ENCODE measurements at regions not wholly inside any gene's neighbourhood (a gene's known extent, or its start where the extent isn't known, plus 50 kb on each side); places are given as distances from the start of the nearest gene placed in this dataset.

DNA sequence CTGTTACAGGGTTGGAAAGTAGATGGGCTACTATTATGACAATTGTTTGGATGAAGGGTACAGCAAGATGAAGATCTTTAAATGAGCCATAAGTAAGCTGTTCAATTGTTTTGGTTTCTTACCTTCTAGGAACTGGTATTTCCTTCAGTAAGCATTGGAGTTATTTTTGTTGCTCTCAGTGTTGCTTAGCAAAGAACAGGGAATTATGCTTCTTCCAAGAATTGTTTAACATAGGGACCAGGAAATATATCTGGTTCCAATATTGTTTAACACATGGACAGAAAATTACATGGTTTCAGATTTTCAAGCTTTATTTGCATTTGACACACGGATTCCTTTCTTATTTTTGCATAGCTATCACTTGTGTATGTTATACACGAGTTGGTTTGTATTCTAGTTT, 1999.0 kb downstream of the ARAP2 start:
- Mint-ChIP-seq H3K4me3 (ENCODE audit: unreplicated experiment) (no peak overlapping the region), H3K36me3 (ENCODE audit: low read depth, unreplicated experiment) (no peaks in the 10 kb centered on the region), H3K27me3 (ENCODE audit: unreplicated experiment) (no peaks in the 10 kb centered on the region), H3K4me1 (ENCODE audit: unreplicated experiment) (peaks cover 2% of the 10 kb centered on the region), H3K9me3 (ENCODE audit: unreplicated experiment) (no peaks in the 10 kb centered on the region), H3K27ac (ENCODE audit: unreplicated experiment) (no peak overlapping the region)
- no peak for DNase-seq (ENCODE audit: low spot score)
- TF ChIP-seq, protein P1, sequence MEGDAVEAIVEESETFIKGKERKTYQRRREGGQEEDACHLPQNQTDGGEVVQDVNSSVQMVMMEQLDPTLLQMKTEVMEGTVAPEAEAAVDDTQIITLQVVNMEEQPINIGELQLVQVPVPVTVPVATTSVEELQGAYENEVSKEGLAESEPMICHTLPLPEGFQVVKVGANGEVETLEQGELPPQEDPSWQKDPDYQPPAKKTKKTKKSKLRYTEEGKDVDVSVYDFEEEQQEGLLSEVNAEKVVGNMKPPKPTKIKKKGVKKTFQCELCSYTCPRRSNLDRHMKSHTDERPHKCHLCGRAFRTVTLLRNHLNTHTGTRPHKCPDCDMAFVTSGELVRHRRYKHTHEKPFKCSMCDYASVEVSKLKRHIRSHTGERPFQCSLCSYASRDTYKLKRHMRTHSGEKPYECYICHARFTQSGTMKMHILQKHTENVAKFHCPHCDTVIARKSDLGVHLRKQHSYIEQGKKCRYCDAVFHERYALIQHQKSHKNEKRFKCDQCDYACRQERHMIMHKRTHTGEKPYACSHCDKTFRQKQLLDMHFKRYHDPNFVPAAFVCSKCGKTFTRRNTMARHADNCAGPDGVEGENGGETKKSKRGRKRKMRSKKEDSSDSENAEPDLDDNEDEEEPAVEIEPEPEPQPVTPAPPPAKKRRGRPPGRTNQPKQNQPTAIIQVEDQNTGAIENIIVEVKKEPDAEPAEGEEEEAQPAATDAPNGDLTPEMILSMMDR (IDR thresholded peaks at IDR 0.05; ENCODE audit: unreplicated experiment), result no peak

DNA sequence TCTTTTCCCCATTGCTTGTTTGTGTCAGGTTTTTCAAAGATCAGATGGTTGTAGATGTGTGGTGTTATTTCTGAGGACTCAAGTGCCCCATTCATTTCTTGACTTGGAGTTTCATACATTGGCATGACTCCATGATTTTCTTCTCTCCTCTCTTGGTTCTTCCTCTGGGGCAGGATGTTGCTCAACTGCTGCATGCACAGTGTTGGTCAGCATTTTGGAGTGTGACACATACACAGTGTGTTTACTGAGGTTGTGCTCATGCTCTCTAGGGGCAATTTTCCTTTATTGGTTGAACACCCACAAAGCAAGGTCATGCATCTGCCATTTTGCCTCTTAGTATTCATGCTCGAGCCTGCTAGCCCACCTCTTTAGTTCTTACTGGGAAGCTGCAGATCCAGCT, 1993.8 kb downstream of the ARAP2 start:
- Mint-ChIP-seq H3K4me3 (ENCODE audit: unreplicated experiment) (no peak overlapping the region), H3K36me3 (ENCODE audit: low read depth, unreplicated experiment) (no peaks in the 10 kb centered on the region)
- TF ChIP-seq, protein P1 (IDR thresholded peaks at IDR 0.05; ENCODE audit: unreplicated experiment), result no peak

GRCh38 chr4:34253239-34253638, 1991.1 kb downstream of the ARAP2 start:
- Mint-ChIP-seq H3K9me3 (ENCODE audit: unreplicated experiment) (no peaks in the 10 kb centered on the region), H3K27ac (ENCODE audit: unreplicated experiment) (no peak overlapping the region), H3K36me3 (ENCODE audit: low read depth, unreplicated experiment) (no peaks in the 10 kb centered on the region), H3K4me1 (ENCODE audit: unreplicated experiment) (no peaks in the 10 kb centered on the region), H3K4me3 (ENCODE audit: unreplicated experiment) (no peak overlapping the region), H3K27me3 (ENCODE audit: unreplicated experiment) (peaks cover 2% of the 10 kb centered on the region)
- DNase-seq (ENCODE audit: low spot score), result no peak
- TF ChIP-seq, protein P1 (IDR thresholded peaks at IDR 0.05; ENCODE audit: unreplicated experiment), result no peak

More for the DNA sequence above, 1993.8 kb downstream of the ARAP2 start:
- no peak for DNase-seq (ENCODE audit: low spot score)
- Mint-ChIP-seq H3K27ac (ENCODE audit: unreplicated experiment) (no peak overlapping the region), H3K27me3 (ENCODE audit: unreplicated experiment) (no peaks in the 10 kb centered on the region), H3K4me1 (ENCODE audit: unreplicated experiment) (no peaks in the 10 kb centered on the region), H3K9me3 (ENCODE audit: unreplicated experiment) (no peaks in the 10 kb centered on the region)

DNA sequence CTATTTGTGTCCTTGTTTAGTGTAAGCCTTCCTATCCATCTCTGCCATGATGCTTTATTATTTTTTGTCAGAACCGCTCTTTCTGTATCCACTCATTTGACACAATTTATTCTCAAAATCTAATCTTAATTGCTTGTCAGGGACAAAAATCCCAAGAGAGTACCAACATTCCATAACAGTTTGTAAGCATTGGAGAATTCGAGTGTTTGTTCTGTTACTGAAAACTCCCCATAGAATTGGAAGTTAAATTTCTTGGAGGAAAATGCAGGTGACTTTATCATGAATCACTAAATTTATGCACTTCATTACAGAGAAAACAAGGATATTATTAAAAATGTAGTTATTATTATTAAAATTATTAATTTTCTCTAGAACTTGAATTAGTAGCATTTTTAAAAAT, 1986.1 kb downstream of the ARAP2 start:
- DNase-seq (ENCODE audit: low spot score), result no peak
- Mint-ChIP-seq H3K36me3 (ENCODE audit: low read depth, unreplicated experiment) (no peaks in the 10 kb centered on the region), H3K4me1 (ENCODE audit: unreplicated experiment) (no peaks in the 10 kb centered on the region), H3K9me3 (ENCODE audit: unreplicated experiment) (no peaks in the 10 kb centered on the region), H3K27me3 (ENCODE audit: unreplicated experiment) (peaks cover 2% of the 10 kb centered on the region), H3K4me3 (ENCODE audit: unreplicated experiment) (no peak overlapping the region), H3K27ac (ENCODE audit: unreplicated experiment) (no peak overlapping the region)
- TF ChIP-seq, protein P1 (IDR thresholded peaks at IDR 0.05; ENCODE audit: unreplicated experiment), result no peak

GRCh38 chr4:34261799-34262314, 1982.5 kb downstream of the ARAP2 start:
- no peaks in the 10 kb centered on the region for H3K9me3 Mint-ChIP-seq (ENCODE audit: unreplicated experiment)
- no peak overlapping the region for H3K27ac Mint-ChIP-seq (ENCODE audit: unreplicated experiment)
- DNase-seq (ENCODE audit: low spot score), result no peak

More at GRCh38 chr4:34261799-34262314, 1982.5 kb downstream of the ARAP2 start:
- TF ChIP-seq, protein P1 (IDR thresholded peaks at IDR 0.05; ENCODE audit: unreplicated experiment), result no peak
- no peak overlapping the region for H3K4me3 Mint-ChIP-seq (ENCODE audit: unreplicated experiment)
- H3K27me3 Mint-ChIP-seq (ENCODE audit: unreplicated experiment), result peaks cover 3% of the 10 kb centered on the region
- H3K36me3 Mint-ChIP-seq (ENCODE audit: low read depth, unreplicated experiment), result no peaks in the 10 kb centered on the region
- H3K4me1 Mint-ChIP-seq (ENCODE audit: unreplicated experiment), result no peaks in the 10 kb centered on the region

Data from endothelial cell (in vitro differentiated cells).